Superior temporal gyrus (tissue), 1 donor: ENCODE measurements at regions not wholly inside any gene's neighbourhood (a gene's known extent, or its start where the extent isn't known, plus 50 kb on each side); places are given as distances from the start of the nearest gene placed in this dataset.

Experiments used
- DNase-seq: peaks from one replicate; pipeline ENCODE4 v3.0.0-alpha.2; 2016; ENCODE audit errors: extremely low spot score

- DNase-seq, result no peak
Measured at GRCh38 chr7:11294218-11294617, 320.5 kb downstream of the PHF14 start.

GRCh38 chr7:11294965-11295364 is 321.3 kb downstream of the PHF14 start:
- no peak for DNase-seq

GRCh38 chr7:11297126-11297625 is 323.5 kb downstream of the PHF14 start:
- DNase-seq, result no peak

- no peak for DNase-seq
Measured at GRCh38 chr7:11297764-11298163, 324.1 kb downstream of the PHF14 start.

- no peak for DNase-seq
Measured at GRCh38 chr7:11298220-11298619, 324.5 kb downstream of the PHF14 start.

GRCh38 chr7:11300241-11300640 is 326.6 kb downstream of the PHF14 start:
- peak; percentile 17 for DNase-seq

GRCh38 chr7:11302121-11302520 is 328.4 kb downstream of the PHF14 start:
- no peak for DNase-seq

- DNase-seq, result no peak
Measured at GRCh38 chr7:11313801-11314200, 340.1 kb downstream of the PHF14 start.

- DNase-seq, result no peak
Measured at GRCh38 chr7:11315666-11316258, 342.1 kb downstream of the PHF14 start.

GRCh38 chr7:11317766-11318165 is 344.1 kb downstream of the PHF14 start:
- DNase-seq, result no peak

GRCh38 chr7:11319491-11320274 is 346.0 kb downstream of the PHF14 start:
- DNase-seq, result no peak
